22Rv1 (cell line): ENCODE measurements at regions not wholly inside any gene's neighbourhood (a gene's known extent, or its start where the extent isn't known, plus 50 kb on each side); places are given as distances from the start of the nearest gene placed in this dataset.

ENCODE experiments used
- H3K27ac ChIP-seq: fragments of 450-650 bp; 2 replicates; pipeline ENCODE4 v1.5.1; 2017
- ZFX ChIP-seq: fragments of 450-650 bp; IDR thresholded peaks from 2 replicates; pipeline ENCODE4 v1.6.1; 2017; ENCODE audit warnings: antibody characterized with exemption, borderline replicate concordance
- TF ChIP-seq, protein P1 (sequence below): fragments of 450-650 bp; IDR thresholded peaks from 2 replicates; pipeline ENCODE4 v1.5.1; 2017; ENCODE audit warnings: mild to moderate bottlenecking

DNA sequence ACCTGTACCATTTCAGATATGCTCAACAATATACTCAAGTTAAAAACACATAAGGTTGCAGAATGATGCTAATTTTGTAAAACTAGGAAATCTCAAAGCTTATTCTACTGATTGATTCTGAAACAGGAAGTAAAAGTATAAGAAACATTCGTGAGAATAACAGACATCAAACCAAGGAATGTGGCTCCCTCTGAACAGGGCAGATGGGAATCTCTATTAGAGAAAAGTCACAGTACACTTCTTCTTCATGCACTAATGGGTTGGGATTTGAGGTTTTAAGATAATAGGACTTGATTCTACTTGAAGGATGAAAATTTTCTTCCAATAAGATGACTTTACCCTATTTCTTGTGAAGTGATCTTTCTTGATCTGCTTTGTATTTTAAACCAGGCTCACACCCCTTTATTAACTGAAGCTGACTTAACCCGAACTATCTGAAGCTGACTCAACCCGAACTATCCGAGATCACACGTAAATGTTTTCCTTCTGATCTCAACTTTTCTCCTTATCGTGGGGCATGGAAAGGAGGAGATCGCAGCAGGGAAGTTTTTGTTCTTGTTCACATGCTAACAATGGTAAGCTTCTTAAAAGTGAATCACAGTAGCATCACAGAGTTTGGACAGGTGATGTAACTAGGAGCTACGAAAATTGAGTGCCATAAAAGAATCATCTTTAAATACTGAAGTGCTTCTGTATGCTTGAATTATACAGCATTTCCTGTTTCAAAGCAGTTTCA, 363.1 kb upstream of the ZFP42 start:
- no peak overlapping the region for H3K27ac ChIP-seq
- TF ChIP-seq, protein P1, sequence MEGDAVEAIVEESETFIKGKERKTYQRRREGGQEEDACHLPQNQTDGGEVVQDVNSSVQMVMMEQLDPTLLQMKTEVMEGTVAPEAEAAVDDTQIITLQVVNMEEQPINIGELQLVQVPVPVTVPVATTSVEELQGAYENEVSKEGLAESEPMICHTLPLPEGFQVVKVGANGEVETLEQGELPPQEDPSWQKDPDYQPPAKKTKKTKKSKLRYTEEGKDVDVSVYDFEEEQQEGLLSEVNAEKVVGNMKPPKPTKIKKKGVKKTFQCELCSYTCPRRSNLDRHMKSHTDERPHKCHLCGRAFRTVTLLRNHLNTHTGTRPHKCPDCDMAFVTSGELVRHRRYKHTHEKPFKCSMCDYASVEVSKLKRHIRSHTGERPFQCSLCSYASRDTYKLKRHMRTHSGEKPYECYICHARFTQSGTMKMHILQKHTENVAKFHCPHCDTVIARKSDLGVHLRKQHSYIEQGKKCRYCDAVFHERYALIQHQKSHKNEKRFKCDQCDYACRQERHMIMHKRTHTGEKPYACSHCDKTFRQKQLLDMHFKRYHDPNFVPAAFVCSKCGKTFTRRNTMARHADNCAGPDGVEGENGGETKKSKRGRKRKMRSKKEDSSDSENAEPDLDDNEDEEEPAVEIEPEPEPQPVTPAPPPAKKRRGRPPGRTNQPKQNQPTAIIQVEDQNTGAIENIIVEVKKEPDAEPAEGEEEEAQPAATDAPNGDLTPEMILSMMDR, result no peak
- no peak for TF ChIP-seq ZFX

- TF ChIP-seq, protein P1, result no peak
- TF ChIP-seq ZFX, result no peak
- no peak overlapping the region for H3K27ac ChIP-seq
These were observed 362.3 kb upstream of the ZFP42 start for GRCh38 chr4:187633245-187633644.

- TF ChIP-seq, protein P1, result no peak
- TF ChIP-seq ZFX, result no peak
- H3K27ac ChIP-seq, result no peak overlapping the region
These were observed 338.6 kb upstream of the ZFP42 start for GRCh38 chr4:187656959-187657358.

- TF ChIP-seq, protein P1, result no peak
- no peak for TF ChIP-seq ZFX
- H3K27ac ChIP-seq, result no peak overlapping the region
These were observed 332.5 kb upstream of the ZFP42 start for GRCh38 chr4:187663076-187663475.

DNA sequence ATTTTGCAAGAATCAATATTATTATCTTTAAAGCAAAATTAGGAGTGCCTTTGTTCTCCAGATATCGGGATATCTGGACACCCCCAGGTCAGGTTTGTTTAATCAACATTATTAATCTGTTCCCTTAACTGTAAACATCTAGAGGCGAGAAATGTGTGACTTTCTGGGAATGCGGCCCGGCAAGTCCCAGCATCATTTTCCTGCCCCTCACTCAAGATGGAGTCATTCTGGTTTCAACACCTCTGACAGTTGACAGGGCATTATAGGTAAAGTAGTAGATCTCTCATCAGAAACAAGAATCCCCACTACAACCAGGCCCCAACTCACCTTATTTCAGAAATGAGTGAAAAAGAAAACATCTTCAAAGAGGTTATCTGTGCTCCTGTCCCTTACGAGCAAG, 331.6 kb upstream of the ZFP42 start:
- TF ChIP-seq, protein P1, result no peak
- TF ChIP-seq ZFX, result no peak

DNA sequence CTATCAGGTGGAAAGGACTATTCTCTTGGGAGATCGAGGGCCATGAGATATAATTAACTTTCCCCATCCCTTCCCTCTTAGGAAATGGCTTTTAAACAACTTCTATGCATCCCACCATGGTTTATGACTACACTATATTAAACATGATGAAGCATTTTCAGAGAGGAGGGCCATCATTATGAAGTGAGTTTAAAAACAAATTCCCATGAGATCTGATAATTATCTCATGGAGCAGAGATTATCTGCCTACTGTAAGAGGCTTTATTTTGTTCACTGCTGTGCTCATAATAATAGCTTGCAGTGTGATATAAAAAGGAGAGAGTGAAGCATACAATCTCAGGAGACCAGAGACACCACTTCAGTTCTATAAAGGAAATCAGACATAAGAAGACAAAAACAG, 330.5 kb upstream of the ZFP42 start:
- TF ChIP-seq, protein P1, result no peak
- no peak for TF ChIP-seq ZFX
- no peak overlapping the region for H3K27ac ChIP-seq

More for the DNA sequence above, 331.6 kb upstream of the ZFP42 start:
- H3K27ac ChIP-seq, result no peak overlapping the region

GRCh38 chr4:187666034-187666433, 329.5 kb upstream of the ZFP42 start:
- H3K27ac ChIP-seq, result no peak overlapping the region
- no peak for TF ChIP-seq ZFX
- TF ChIP-seq, protein P1, result no peak
